Fibroblast of skin of back (primary cell): ENCODE measurements at regions not wholly inside any gene's neighbourhood (a gene's known extent, or its start where the extent isn't known, plus 50 kb on each side); places are given as distances from the start of the nearest gene placed in this dataset.

ENCODE experiments used
- DNase-seq: peaks from one replicate; pipeline ENCODE4 v3.0.0-alpha.2; 2013

- DNase-seq: no peak
These were observed 283.8 kb downstream of the BRD1 start for GRCh38 chr22:49543876-49544275.

- DNase-seq: no peak
These were observed 285.9 kb downstream of the BRD1 start for GRCh38 chr22:49541693-49542230.

- no peak for DNase-seq
These were observed 286.6 kb downstream of the BRD1 start for GRCh38 chr22:49540913-49541692.

- DNase-seq: no peak
These were observed 287.4 kb downstream of the BRD1 start for GRCh38 chr22:49540084-49540912.

GRCh38 chr22:49538006-49538405 is 289.7 kb downstream of the BRD1 start:
- no peak for DNase-seq

- no peak for DNase-seq
These were observed 291.0 kb downstream of the BRD1 start for GRCh38 chr22:49536571-49537131.

GRCh38 chr22:49535527-49536125 is 292.0 kb downstream of the BRD1 start:
- no peak for DNase-seq

GRCh38 chr22:49535126-49535525 is 292.5 kb downstream of the BRD1 start:
- DNase-seq: no peak

GRCh38 chr22:49534386-49534785 is 293.3 kb downstream of the BRD1 start:
- DNase-seq: no peak

- no peak for DNase-seq
These were observed 293.8 kb downstream of the BRD1 start for GRCh38 chr22:49533886-49534285.

GRCh38 chr22:49532869-49533802 is 294.5 kb downstream of the BRD1 start:
- DNase-seq: no peak

- no peak for DNase-seq
These were observed 296.3 kb downstream of the BRD1 start for GRCh38 chr22:49531368-49531791.

- no peak for DNase-seq
These were observed 296.9 kb downstream of the BRD1 start for GRCh38 chr22:49530671-49531367.

- DNase-seq: no peak
These were observed 299.3 kb downstream of the BRD1 start for GRCh38 chr22:49528420-49528720.

GRCh38 chr22:49527611-49528419 is 299.9 kb downstream of the BRD1 start:
- no peak for DNase-seq

- no peak for DNase-seq
These were observed 301.7 kb downstream of the BRD1 start for GRCh38 chr22:49525801-49526535.

- DNase-seq: no peak
These were observed 302.3 kb downstream of the BRD1 start for GRCh38 chr22:49525360-49525759.

GRCh38 chr22:49524362-49524761 is 303.3 kb downstream of the BRD1 start:
- no peak for DNase-seq

GRCh38 chr22:49523374-49524008 is 304.2 kb downstream of the BRD1 start:
- no peak for DNase-seq
